Endothelial cell of umbilical vein (primary cell): ENCODE measurements at regions not wholly inside any gene's neighbourhood (a gene's known extent, or its start where the extent isn't known, plus 50 kb on each side); places are given as distances from the start of the nearest gene placed in this dataset.
"Not testable (repeated sequence)": the region's sequence is repeated elsewhere in the genome, so short reads cannot be mapped to it uniquely, and the experiment has no call there.

Experiments
- EZH2 ChIP-seq: IDR thresholded peaks from 2 replicates; pipeline ENCODE4 v1.6.1; 2012; ENCODE audit warnings: borderline replicate concordance, low read depth, mild to moderate bottlenecking, moderate library complexity, low read length, inconsistent platforms; ENCODE audit not compliant: severe bottlenecking
- FOS ChIP-seq: IDR thresholded peaks from 2 replicates; pipeline ENCODE4 v1.6.1; 2011; ENCODE audit warnings: mild to moderate bottlenecking, low read length, moderate library complexity, borderline replicate concordance; ENCODE audit not compliant: insufficient read depth
- GATA2 ChIP-seq: IDR thresholded peaks from 2 replicates; pipeline ENCODE4 v1.7.0; 2011; ENCODE audit warnings: low read depth, mild to moderate bottlenecking, moderate library complexity, mixed read lengths, low read length; ENCODE audit not compliant: insufficient read length, insufficient read depth
- JUN ChIP-seq: IDR thresholded peaks from 2 replicates; pipeline ENCODE4 v1.6.1; 2011; ENCODE audit warnings: borderline replicate concordance, low read depth; ENCODE audit not compliant: insufficient read length, insufficient read depth
- MYC ChIP-seq: IDR thresholded peaks from one replicate; pipeline ENCODE4 v1.6.1; 2011; ENCODE audit warnings: mild to moderate bottlenecking, low read depth, low read length
- POLR2A ChIP-seq: IDR thresholded peaks from 2 replicates; pipeline ENCODE4 v1.6.1; 2012; ENCODE audit warnings: low read depth, mild to moderate bottlenecking, control low read depth, low read length
- POLR2AphosphoS5 ChIP-seq: IDR thresholded peaks from 2 replicates; pipeline ENCODE4 v1.6.1; 2012; ENCODE audit warnings: low read depth, mild to moderate bottlenecking, control low read depth, low read length, moderate library complexity; ENCODE audit not compliant: insufficient read depth
- TF ChIP-seq, protein P1 (sequence below), 2 donors: IDR thresholded peaks; 1 replicate in 1 of 2; 2 replicates in 1 of 2; pipeline ENCODE4 v1.5.1; 2011; ENCODE audit warnings: low read length in 2 of 2, mild to moderate bottlenecking in 2 of 2, moderate library complexity in 2 of 2, control low read depth in 1 of 2, inconsistent platforms in 1 of 2, low read depth in 1 of 2; ENCODE audit not compliant: insufficient read depth in 1 of 2; ENCODE audit errors: extremely low read depth in 1 of 2
- TF ChIP-seq, protein P2 (sequence below): IDR thresholded peaks from 2 replicates; pipeline ENCODE4 v1.6.1; 2011; ENCODE audit not compliant: insufficient read depth, insufficient read length

DNA sequence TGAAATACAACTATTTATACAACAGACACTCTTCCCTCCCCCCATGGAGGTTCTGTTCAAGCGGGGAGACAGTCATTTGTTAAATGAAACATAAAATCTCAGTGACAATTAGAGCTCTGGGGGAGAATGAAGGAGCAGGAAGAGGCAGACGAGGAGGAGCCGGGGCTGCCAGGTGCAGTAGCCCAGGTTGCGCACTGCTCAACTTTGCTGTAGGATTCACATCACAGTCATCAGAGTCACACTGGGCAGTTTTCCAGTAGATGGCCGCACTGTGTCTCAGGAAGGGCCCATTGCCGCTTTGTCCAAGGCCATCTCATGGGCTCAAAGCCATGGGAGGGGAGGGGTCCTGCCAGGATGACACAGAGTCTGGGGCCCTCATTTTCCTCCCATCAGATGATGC is 342.4 kb downstream of the ADGRD1 start:
- TF ChIP-seq, protein P1, sequence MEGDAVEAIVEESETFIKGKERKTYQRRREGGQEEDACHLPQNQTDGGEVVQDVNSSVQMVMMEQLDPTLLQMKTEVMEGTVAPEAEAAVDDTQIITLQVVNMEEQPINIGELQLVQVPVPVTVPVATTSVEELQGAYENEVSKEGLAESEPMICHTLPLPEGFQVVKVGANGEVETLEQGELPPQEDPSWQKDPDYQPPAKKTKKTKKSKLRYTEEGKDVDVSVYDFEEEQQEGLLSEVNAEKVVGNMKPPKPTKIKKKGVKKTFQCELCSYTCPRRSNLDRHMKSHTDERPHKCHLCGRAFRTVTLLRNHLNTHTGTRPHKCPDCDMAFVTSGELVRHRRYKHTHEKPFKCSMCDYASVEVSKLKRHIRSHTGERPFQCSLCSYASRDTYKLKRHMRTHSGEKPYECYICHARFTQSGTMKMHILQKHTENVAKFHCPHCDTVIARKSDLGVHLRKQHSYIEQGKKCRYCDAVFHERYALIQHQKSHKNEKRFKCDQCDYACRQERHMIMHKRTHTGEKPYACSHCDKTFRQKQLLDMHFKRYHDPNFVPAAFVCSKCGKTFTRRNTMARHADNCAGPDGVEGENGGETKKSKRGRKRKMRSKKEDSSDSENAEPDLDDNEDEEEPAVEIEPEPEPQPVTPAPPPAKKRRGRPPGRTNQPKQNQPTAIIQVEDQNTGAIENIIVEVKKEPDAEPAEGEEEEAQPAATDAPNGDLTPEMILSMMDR (IDR thresholded peaks at IDR 0.05; ENCODE audit: extremely low read depth in 1 of 2, insufficient read depth in 1 of 2, low read depth in 1 of 2, low read length in 2 of 2): not testable (repeated sequence)
- TF ChIP-seq POLR2AphosphoS5, JUN, MYC, POLR2A, EZH2, GATA2, FOS: not testable (repeated sequence)
- TF ChIP-seq, protein P2, sequence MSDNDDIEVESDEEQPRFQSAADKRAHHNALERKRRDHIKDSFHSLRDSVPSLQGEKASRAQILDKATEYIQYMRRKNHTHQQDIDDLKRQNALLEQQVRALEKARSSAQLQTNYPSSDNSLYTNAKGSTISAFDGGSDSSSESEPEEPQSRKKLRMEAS: not testable (repeated sequence)
